ENCODE measurements at regions not wholly inside any gene's neighbourhood (a gene's known extent, or its start where the extent isn't known, plus 50 kb on each side); places are given as distances from the start of the nearest gene placed in this dataset.

- no peak for DNase-seq
These were observed 64.9 kb upstream of the SALL4 start for GRCh38 chr20:51867251-51867650.

DNA sequence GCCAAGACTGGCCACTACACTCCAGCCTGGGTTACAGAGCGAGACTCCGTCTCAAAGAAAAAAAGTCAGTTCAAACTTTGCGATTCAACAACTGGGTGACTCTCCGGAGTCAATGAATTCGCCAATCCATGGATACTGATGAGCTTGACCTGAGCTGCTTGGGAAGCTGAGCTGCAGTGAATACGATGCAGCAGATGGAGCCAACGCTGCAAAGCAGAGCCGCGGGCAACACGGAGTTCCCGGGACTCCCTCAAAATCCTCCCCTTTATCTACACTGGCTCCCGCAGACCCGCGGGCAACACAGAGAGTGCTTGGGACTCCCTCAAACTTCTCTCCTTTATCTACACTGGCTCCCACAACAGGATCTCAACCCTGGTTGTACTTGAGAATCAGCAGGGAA is 62.6 kb upstream of the SALL4 start:
- no peak for DNase-seq

GRCh38 chr20:51862796-51863195 is 60.5 kb upstream of the SALL4 start:
- no peak for DNase-seq

DNA sequence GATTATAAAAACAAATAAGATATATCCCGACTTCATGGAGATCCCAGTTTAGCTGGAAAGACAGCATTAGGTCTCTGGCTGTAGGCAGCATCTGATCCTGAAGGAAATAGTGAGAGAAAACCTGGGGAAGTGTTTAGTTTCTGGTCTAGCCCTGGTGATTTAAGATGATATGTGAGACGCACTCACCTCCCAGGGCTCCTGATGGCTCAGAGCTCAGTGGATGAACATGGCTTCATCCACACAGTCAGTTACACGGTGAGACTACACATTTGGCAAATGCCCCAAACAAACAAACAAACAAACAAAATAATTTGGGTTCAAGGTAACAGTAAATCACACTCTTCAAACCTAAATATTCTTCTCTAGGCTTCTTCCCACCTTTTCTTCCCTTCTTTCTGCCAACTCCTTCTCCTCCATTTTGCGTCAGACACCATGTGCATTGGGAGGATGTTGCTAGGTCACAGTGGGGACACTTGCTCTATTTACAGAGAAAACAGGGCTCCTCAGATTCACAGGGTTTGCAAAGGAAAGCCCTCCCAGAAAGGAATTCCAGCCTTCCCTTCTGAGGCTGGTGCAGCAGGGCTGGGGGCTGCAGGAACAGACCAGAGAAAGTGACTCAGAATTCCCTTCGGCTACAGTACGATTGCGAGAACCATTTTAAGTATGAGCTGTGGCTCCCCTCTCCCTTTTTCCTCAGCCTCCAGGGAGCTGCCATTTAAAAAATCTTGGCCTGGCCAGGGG is 59.6 kb upstream of the SALL4 start:
- no peak for DNase-seq

DNA sequence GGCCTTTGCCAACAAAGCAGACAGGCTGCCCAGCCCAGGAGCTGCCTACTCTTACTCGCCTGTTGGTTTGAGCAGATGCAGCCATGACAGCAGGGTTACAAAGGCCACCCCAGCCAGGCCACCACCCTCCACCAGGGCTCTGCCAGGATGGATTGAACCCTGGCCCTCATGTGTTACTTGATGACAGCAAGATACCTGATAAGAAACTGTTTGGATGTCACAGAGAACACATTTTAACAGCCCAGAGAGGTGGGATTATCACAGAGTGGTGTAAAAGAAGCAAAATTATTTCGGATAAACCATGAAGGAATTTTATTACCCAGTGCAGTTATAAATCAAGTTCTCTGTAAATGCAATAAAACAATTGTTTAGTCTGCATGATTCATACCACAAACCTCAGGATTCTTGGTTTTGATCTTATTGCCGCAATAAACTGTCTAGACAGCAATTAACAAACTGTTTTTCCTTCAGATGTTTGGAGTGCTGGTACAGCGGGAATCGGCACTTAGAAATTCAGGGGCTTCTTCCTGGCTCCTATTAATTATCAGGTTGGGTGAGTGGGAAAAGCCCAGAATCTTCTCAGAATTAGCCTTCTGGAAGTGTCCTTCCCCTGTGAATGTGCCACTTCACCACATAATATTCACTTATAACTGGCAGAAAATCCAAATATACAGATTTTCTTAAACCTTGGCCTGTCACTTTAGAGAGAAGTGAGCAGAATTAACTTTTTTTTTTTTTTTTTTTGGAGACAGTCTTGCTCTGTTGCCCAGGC is 58.0 kb upstream of the SALL4 start:
- no peak for DNase-seq

DNA sequence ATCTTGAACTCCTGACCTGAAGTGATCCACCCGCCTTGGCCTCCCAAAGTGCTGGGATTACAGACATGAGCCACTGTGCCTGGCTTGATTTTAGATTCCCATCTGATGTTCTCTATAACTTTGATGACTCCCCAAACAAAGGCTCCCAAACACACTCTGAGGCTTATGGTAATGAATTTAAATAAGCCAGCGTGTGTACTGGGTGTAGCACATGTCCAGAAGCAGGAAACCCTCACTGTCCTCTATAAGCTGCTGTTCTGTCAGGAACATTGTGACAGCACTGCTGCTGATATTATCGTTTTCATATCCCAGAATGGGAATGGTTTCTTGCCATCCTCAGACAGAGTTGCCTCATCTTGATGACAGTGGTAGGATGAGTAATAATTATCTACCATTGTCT is 54.1 kb upstream of the SALL4 start:
- no peak for DNase-seq

DNA sequence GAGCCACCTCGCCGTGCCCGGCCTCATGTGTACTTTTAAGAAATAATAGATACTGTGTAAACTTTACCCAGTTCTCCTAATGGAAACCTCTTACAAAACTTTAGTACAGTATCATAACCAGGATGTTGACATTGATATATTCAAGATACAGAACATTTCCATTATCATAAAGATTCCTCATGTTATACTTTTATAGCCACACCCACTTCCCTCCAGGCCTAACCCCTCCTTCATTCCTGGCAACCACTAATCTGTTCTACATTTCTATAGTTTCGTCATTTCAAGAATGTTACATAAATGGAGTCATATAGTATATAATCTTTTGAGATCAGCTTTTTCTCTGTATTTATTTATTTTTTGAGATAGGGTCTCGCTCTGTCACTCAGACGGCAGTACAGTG is 52.6 kb upstream of the SALL4 start:
- DNase-seq: no peak
